HepG2 (cell line): ENCODE measurements at regions not wholly inside any gene's neighbourhood (a gene's known extent, or its start where the extent isn't known, plus 50 kb on each side); places are given as distances from the start of the nearest gene placed in this dataset.

Source experiments
- ATAC-seq: fragments of 200-7000 bp; cut with Tn5 transposase; 3 replicates; pipeline ENCODE4 v1.9.1; 2020; ENCODE audit warnings: mild to moderate bottlenecking, moderate library complexity
- BruUV-seq: library from RNA; stranded (reverse); fragments of 400-500 nt; replicated peaks from 2 replicates; lab custom pipeline; 2021; lab: Mats Ljungman, UMichigan
- CTCF ChIA-PET: fragments of 300-600 bp; formaldehyde crosslinking; extraction: SDS; loops from one replicate; lab custom pipeline; 2021; ENCODE audit warnings: low total read pairs, inconsistent platforms, low intra/inter-chr PET ratio; lab: Yijun Ruan, JAX
- POLR2A ChIA-PET: fragments of 350-600 bp; sonication (Branson Sonifier 250); formaldehyde crosslinking; loops from one replicate; lab custom pipeline; 2020; ENCODE audit warnings: antibody characterized with exemption, inconsistent platforms; lab: Yijun Ruan, JAX
- DNase-seq: peaks from one replicate; pipeline ENCODE4 v3.0.0-alpha.2; 2015; ENCODE audit warnings: low spot score
- FAIRE-seq: peaks from 3 replicates; lab custom pipeline; 2011; peaks lifted over from hg19 to GRCh38; lab: Jason Lieb, UNC
- H2AFZ ChIP-seq: one replicate; pipeline ENCODE4 v1.6.1; 2011; ENCODE audit warnings: low read length, inconsistent platforms
- H3K27ac ChIP-seq: fragments of 300-600 bp; 3 replicates; pipeline ENCODE4 v1.8.0; 2011; ENCODE audit warnings: mixed run types, mild to moderate bottlenecking, mixed read lengths, low read length, inconsistent platforms; ENCODE audit not compliant: insufficient read depth; ENCODE audit errors: extremely low read length
- H3K27me3 ChIP-seq, 2 experiments: fragments of 200-600 bp in 1 of 2; 2 replicates in 1 of 2; 3 replicates in 1 of 2; pipeline versions ENCODE4 v1.6.0 to v1.8.0; 2011; ENCODE audit warnings: low read length in 2 of 2, mild to moderate bottlenecking in 2 of 2, moderate library complexity in 2 of 2, inconsistent platforms in 1 of 2; ENCODE audit not compliant: insufficient read depth in 2 of 2, control insufficient read depth in 1 of 2
- H3K36me3 ChIP-seq, 2 experiments: fragments of 200-600 bp in 1 of 2; replicated peaks in 1 of 2; 2 replicates in 1 of 2; 3 replicates in 1 of 2; pipeline versions ENCODE4 v1.5.1 to v1.8.0; 2011; ENCODE audit warnings: low read length in 2 of 2, inconsistent platforms in 1 of 2; ENCODE audit not compliant: insufficient read depth in 2 of 2, control insufficient read depth in 1 of 2
- H3K4me1 ChIP-seq: 2 replicates; pipeline ENCODE4 v1.5.1; 2012; ENCODE audit warnings: low read length, inconsistent platforms; ENCODE audit not compliant: insufficient read depth
- H3K4me2 ChIP-seq: 2 replicates; pipeline ENCODE4 v1.6.0; 2011; ENCODE audit warnings: low read depth, low read length, inconsistent platforms
- H3K4me3 ChIP-seq, 3 experiments: fragments of 200-600 bp in 1 of 3; sonication (generic), shearing (Covaris generic) in 1 of 3; replicated peaks in 1 of 3; 2 replicates each; pipeline ENCODE4 v1.5.1; 2011 to 2016; ENCODE audit warnings: low read length in 3 of 3, inconsistent platforms in 2 of 3, low read depth in 2 of 3, mild to moderate bottlenecking in 2 of 3, control low read depth in 1 of 3, mixed read lengths in 1 of 3; ENCODE audit not compliant: insufficient read depth in 1 of 3
- H3K79me2 ChIP-seq: one replicate; pipeline ENCODE4 v1.6.1; 2011; ENCODE audit warnings: low read length, inconsistent platforms; ENCODE audit not compliant: insufficient read depth
- H3K9ac ChIP-seq: 2 replicates; pipeline ENCODE4 v1.6.0; 2011; ENCODE audit warnings: mild to moderate bottlenecking, low read depth, low read length, inconsistent platforms; ENCODE audit not compliant: insufficient read depth
- H3K9me3 ChIP-seq: 2 replicates; pipeline ENCODE4 v1.5.1; 2012; ENCODE audit warnings: mild to moderate bottlenecking, low read length
- H4K20me1 ChIP-seq: 2 replicates; pipeline ENCODE4 v1.6.0; 2011; ENCODE audit warnings: inconsistent platforms, mild to moderate bottlenecking, low read length, moderate library complexity; ENCODE audit not compliant: insufficient read depth
- NR1H2 ChIP-seq: sonication (generic); formaldehyde crosslinking; IDR thresholded peaks from 2 replicates; pipeline ENCODE4 v1.8.1; 2022; ENCODE audit warnings: low read depth, missing genetic modification reagents, borderline replicate concordance
- NR2F1 ChIP-seq, 2 experiments: fragments of 450-650 bp in 1 of 2; formaldehyde crosslinking in 1 of 2; IDR thresholded peaks; 2 replicates each; pipeline versions ENCODE4 v1.5.0 to v1.6.1; 2016 to 2020; ENCODE audit warnings: mild to moderate bottlenecking in 1 of 2, missing compliant biosample characterization in 1 of 2, missing genetic modification reagents in 1 of 2, moderate library complexity in 1 of 2
- ZNF10 ChIP-seq: sonication (generic); formaldehyde crosslinking; IDR thresholded peaks from 2 replicates; pipeline ENCODE4 v1.4.0; 2020; ENCODE audit warnings: mild to moderate bottlenecking, low read depth, missing genetic modification reagents, borderline replicate concordance
- ZNF264 ChIP-seq: sonication (generic); formaldehyde crosslinking; IDR thresholded peaks from 2 replicates; pipeline ENCODE4 v1.4.0; 2020; ENCODE audit warnings: missing genetic modification reagents
- ZSCAN22 ChIP-seq: sonication (generic); formaldehyde crosslinking; IDR thresholded peaks from 2 replicates; pipeline ENCODE4 v1.4.0; 2020; ENCODE audit warnings: mild to moderate bottlenecking, missing genetic modification reagents
- WGBS: methylation state at CpG from one replicate; pipeline ENCODE4 v1.1.6; 2017; ENCODE audit warnings: low lambda C conversion rate; 5-methylcytosine and 5-hydroxymethylcytosine counted together
- in situ Hi-C: cut with HindIII; loops from 2 replicates; pipeline ENCODE4 v1.10.0; 2017; ENCODE audit warnings: low pct_unique_long_range_greater_than_20kb; ENCODE audit not compliant: extremely low pct_ligation_motif_present
- intact Hi-C: fragments of 100-400 bp; cut with micrococcal nuclease; formaldehyde crosslinking; loops from one replicate; pipeline ENCODE4 v1.10.0; 2022; ENCODE audit not compliant: unreplicated experiment

DNA sequence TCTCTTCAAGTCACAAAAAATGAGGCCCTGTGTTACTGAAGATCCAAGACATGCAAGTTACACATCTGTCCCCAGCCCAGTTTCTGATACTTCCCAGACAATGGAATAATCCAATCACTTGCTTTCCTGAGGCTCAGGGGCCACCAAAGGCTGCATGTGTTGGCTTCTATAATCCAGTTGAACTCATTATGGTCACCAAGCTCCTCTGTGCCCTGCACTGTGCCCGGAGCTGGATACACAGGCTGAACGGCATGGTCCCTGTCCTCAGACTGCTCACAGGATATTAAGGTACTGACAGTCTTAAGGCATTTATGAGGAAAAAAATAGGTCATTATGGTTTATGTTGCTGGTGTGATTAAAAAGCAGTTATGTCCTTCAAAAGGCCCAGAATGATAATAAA is 117.0 kb upstream of the SYT6 start:
- DNase-seq (no peak), ATAC-seq (no peak), FAIRE-seq (no peak)
- Histone ChIP-seq H4K20me1 (no peaks in the 10 kb centered on the region), H3K9ac (no peak overlapping the region), H3K27me3 (peaks cover 0 to 1% of the 10 kb centered on the region in 2 experiments; a peak in 3 of 5 replicates), H3K79me2 (no peaks in the 10 kb centered on the region), H3K36me3 (no peaks in the 10 kb centered on the region), H2AFZ (no peak overlapping the region), H3K9me3 (no peaks in the 10 kb centered on the region), H3K4me2 (no peak overlapping the region), H3K4me1 (no peaks in the 10 kb centered on the region), H3K27ac (no peak overlapping the region), H3K4me3 (no peak overlapping the region)
- intact Hi-C loops (no loop called here), in situ Hi-C loops (no loop called here)
- no TSS peak for BruUV-seq
- TF ChIP-seq NR2F1 (CRISPR knock-in tag; IDR thresholded peaks at IDR 0.05): no peak
- TF ChIP-seq ZNF10 (CRISPR knock-in tag): no peak
- CTCF ChIA-PET: no interaction called here
- POLR2A ChIA-PET: no interaction called here
- 63% methylated on average over 2 of the region's 2 CpGs for WGBS

DNA sequence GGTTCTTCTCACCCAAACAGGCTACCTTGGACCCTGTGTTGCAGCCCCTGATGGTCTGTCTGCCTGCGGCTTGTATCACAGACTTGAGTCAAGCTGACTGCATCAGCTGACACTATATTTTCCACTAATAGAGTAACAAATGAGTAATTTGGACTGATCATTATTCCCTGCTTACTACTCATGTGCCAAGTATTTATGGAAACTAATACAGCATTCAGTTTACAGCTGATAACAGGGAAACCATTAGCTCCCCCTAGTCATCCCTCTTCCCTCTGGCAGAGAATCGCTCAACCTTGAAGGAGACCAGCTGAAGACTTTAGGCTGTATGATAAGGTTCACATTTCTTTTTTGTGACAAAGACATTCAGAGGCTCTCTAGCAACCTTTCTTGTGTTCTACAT is 116.6 kb upstream of the SYT6 start:
- Histone ChIP-seq H3K4me1 (no peaks in the 10 kb centered on the region), H3K4me3 (no peak overlapping the region), H3K9me3 (no peaks in the 10 kb centered on the region)
- ATAC-seq: no peak
- no peak for TF ChIP-seq ZNF264 (CRISPR knock-in tag)
- no peak for TF ChIP-seq ZSCAN22 (CRISPR knock-in tag)
- TF ChIP-seq NR1H2 (CRISPR knock-in tag): no peak
- TF ChIP-seq, all 625 proteins: peak for 0
- peaks cover 0 to 1% of the 10 kb centered on the region in 2 experiments; a peak in 3 of 5 replicates for H3K27me3 ChIP-seq
- ChIA-PET POLR2A (no interaction called here), CTCF (no interaction called here)
- intact Hi-C loops (no loop called here), in situ Hi-C loops (no loop called here)
- 62% methylated on average over 2 of the region's 2 CpGs for WGBS
- no peak overlapping the region for H2AFZ ChIP-seq
- H3K79me2 ChIP-seq: no peaks in the 10 kb centered on the region
- no TSS peak for BruUV-seq
- no peak for FAIRE-seq
- H4K20me1 ChIP-seq: no peaks in the 10 kb centered on the region
- no peak overlapping the region for H3K9ac ChIP-seq
- H3K27ac ChIP-seq: no peak overlapping the region
- no peak overlapping the region for H3K4me2 ChIP-seq
- H3K36me3 ChIP-seq: no peaks in the 10 kb centered on the region
- no peak for DNase-seq
